ENCODE measurements at regions not wholly inside any gene's neighbourhood (a gene's known extent, or its start where the extent isn't known, plus 50 kb on each side); places are given as distances from the start of the nearest gene placed in this dataset.

- TF ChIP-seq ZNF577 (CRISPR knock-in tag; IDR thresholded peaks at IDR 0.05; ENCODE audit: borderline replicate concordance, low read depth), result no peak
- TF ChIP-seq SPEN (CRISPR knock-in tag; IDR thresholded peaks at IDR 0.05; ENCODE audit: low read depth), result no peak
- no peak for TF ChIP-seq CREB1 (IDR thresholded peaks at IDR 0.05)
- TF ChIP-seq CREB1 (CRISPR knock-in tag; IDR thresholded peaks at IDR 0.05), result no peak
- TF ChIP-seq TRAFD1 (CRISPR knock-in tag; IDR thresholded peaks at IDR 0.05; ENCODE audit: borderline replicate concordance), result no peak
- TF ChIP-seq ZBTB46 (CRISPR knock-in tag; IDR thresholded peaks at IDR 0.05; ENCODE audit: borderline replicate concordance), result no peak
- no peak for TF ChIP-seq GABPA (IDR thresholded peaks at IDR 0.05; ENCODE audit: low read depth, low read length)
- TF ChIP-seq GABPA (CRISPR knock-in tag; IDR thresholded peaks at IDR 0.05; ENCODE audit: low read depth), result no peak
- no peaks in the 10 kb centered on the region for H3K36me3 ChIP-seq (replicated peaks in 1 of 2; ENCODE audit: control insufficient read depth in 1 of 2, insufficient read depth in 2 of 2, low read length in 2 of 2)
- H3K79me2 ChIP-seq (ENCODE audit: insufficient read depth, low read length), result no peaks in the 10 kb centered on the region
- no peak overlapping the region for H3K27ac ChIP-seq (ENCODE audit: extremely low read length, insufficient read depth, low read length)
- H3K4me3 ChIP-seq (replicated peaks in 1 of 3; ENCODE audit: insufficient read depth in 1 of 3, low read depth in 2 of 3, low read length in 3 of 3), result no peak overlapping the region
- no TSS peak for BruUV-seq (replicated peaks)
- no peak for ATAC-seq
- H3K4me2 ChIP-seq (ENCODE audit: low read depth, low read length), result no peak overlapping the region
- WGBS (ENCODE audit: low lambda C conversion rate), result 66% methylated on average over 8 of the region's 8 CpGs
- no peaks in the 10 kb centered on the region for H3K4me1 ChIP-seq (ENCODE audit: insufficient read depth, low read length)
- no peaks in the 10 kb centered on the region for H4K20me1 ChIP-seq (ENCODE audit: insufficient read depth, low read length)
- ChIA-PET CTCF (ENCODE audit: low intra/inter-chr PET ratio, low total read pairs) (no interaction called here), POLR2A (no interaction called here)
- H3K9me3 ChIP-seq (ENCODE audit: low read length), result no peaks in the 10 kb centered on the region
- no peak overlapping the region for H3K9ac ChIP-seq (ENCODE audit: insufficient read depth, low read depth, low read length)
- DNase-seq (ENCODE audit: low spot score), result no peak
- H3K27me3 ChIP-seq (ENCODE audit: control insufficient read depth in 1 of 2, insufficient read depth in 2 of 2, low read length in 2 of 2), result no peaks in the 10 kb centered on the region
- in situ Hi-C loops (cut with HindIII; ENCODE audit: extremely low pct_ligation_motif_present, low pct_unique_long_range_greater_than_20kb) (no loop called here), intact Hi-C loops (cut with micrococcal nuclease; ENCODE audit: unreplicated experiment) (no loop called here)
- no peak for FAIRE-seq
- no peak overlapping the region for H2AFZ ChIP-seq (ENCODE audit: low read length)
These were observed 490.9 kb downstream of the SOX6 start for GRCh38 chr11:15865212-15865987.
